HCT116 (cell line): ENCODE measurements at regions not wholly inside any gene's neighbourhood (a gene's known extent, or its start where the extent isn't known, plus 50 kb on each side); places are given as distances from the start of the nearest gene placed in this dataset.

Source experiments
- ATAC-seq: fragments of 200-7000 bp; cut with Tn5 transposase; 2 replicates; pipeline ENCODE4 v1.9.1; 2020; ENCODE audit warnings: mild to moderate bottlenecking, moderate library complexity
- BruUV-seq: library from RNA; stranded (reverse); fragments of 400-500 nt; replicated peaks from 2 replicates; lab custom pipeline; 2021; lab: Mats Ljungman, UMichigan
- CTCF ChIA-PET: fragments of 300-600 bp; sonication (Branson Sonifier 250); formaldehyde crosslinking; loops from one replicate; lab custom pipeline; 2021; ENCODE audit warnings: antibody characterized with exemption; lab: Charles Lee
- POLR2A ChIA-PET: fragments of 300-600, 350-600 bp; sonication (Branson Sonifier 250); formaldehyde crosslinking; loops from one replicate; lab custom pipeline; 2021; ENCODE audit warnings: antibody characterized with exemption; lab: Charles Lee
- RAD21 ChIA-PET, 2 experiments: fragments of 300-600 bp; sonication (Branson Sonifier 250); formaldehyde crosslinking; loops; one replicate each; lab custom pipeline; 2023; ENCODE audit warnings: low total read pairs in 2 of 2; ENCODE audit not compliant: uncharacterized antibody in 2 of 2, unreplicated experiment in 2 of 2, low non-redundant PET in 1 of 2; lab: Charles Lee
- DNase-seq: peaks from one replicate; pipeline ENCODE4 v3.0.0-alpha.2; 2010; ENCODE audit warnings: low read depth, low spot score
- H2AFZ ChIP-seq: fragments of 200-600 bp; shearing (Covaris generic), sonication (generic); 2 replicates; pipeline ENCODE4 v1.6.1; 2017; ENCODE audit warnings: low read depth, mixed run types, mixed read lengths, antibody characterized with exemption, low read length; ENCODE audit not compliant: poor library complexity, severe bottlenecking
- H3K27ac ChIP-seq: 2 replicates; pipeline ENCODE4 v1.5.1; 2012; ENCODE audit warnings: low read depth, low read length
- H3K27me3 ChIP-seq: fragments of 200-600 bp; sonication (generic); 2 replicates; pipeline ENCODE4 v1.6.1; 2016; ENCODE audit warnings: mixed run types, low read length, mixed read lengths; ENCODE audit not compliant: insufficient read depth
- H3K36me3 ChIP-seq, 2 experiments: fragments of 200-500 bp in 1 of 2; fragments of 200-600 bp in 1 of 2; sonication (Bioruptor generic) in 1 of 2; sonication (generic) in 1 of 2; 2 replicates each; pipeline versions ENCODE4 v1.5.1 to v1.6.1; 2014 to 2016; ENCODE audit warnings: low read length in 2 of 2, inconsistent platforms in 1 of 2, mixed read lengths in 1 of 2, mixed run types in 1 of 2; ENCODE audit not compliant: insufficient read depth in 2 of 2, control insufficient read depth in 1 of 2
- H3K4me1 ChIP-seq, 2 experiments: fragments of 200-600 bp in 1 of 2; sonication (generic) in 1 of 2; 2 replicates each; pipeline versions ENCODE4 v1.5.1 to v1.6.1; 2012 to 2017; ENCODE audit warnings: low read length in 2 of 2, inconsistent platforms in 1 of 2, mild to moderate bottlenecking in 1 of 2, mixed read lengths in 1 of 2, mixed run types in 1 of 2, moderate library complexity in 1 of 2; ENCODE audit not compliant: insufficient read depth in 2 of 2, control insufficient read depth in 1 of 2
- H3K4me2 ChIP-seq: fragments of 200-600 bp; sonication (generic); 2 replicates; pipeline ENCODE4 v1.6.1; 2017; ENCODE audit warnings: mixed run types, low read length, mixed read lengths
- H3K4me3 ChIP-seq, 2 experiments: fragments of 200-600 bp in 1 of 2; sonication (generic) in 1 of 2; replicated peaks in 1 of 2; 2 replicates each; pipeline ENCODE4 v1.5.1; 2011 to 2016; ENCODE audit warnings: low read length in 2 of 2, control low read depth in 1 of 2, low read depth in 1 of 2, mild to moderate bottlenecking in 1 of 2, mixed read lengths in 1 of 2, mixed run types in 1 of 2
- H3K79me2 ChIP-seq: fragments of 200-600 bp; sonication (generic); 2 replicates; pipeline ENCODE4 v1.6.1; 2017; ENCODE audit warnings: mild to moderate bottlenecking, mixed run types, low read length, moderate library complexity, mixed read lengths; ENCODE audit not compliant: insufficient read depth
- H3K9ac ChIP-seq: fragments of 200-600 bp; sonication (generic); 2 replicates; pipeline ENCODE4 v1.6.1; 2016; ENCODE audit warnings: low read length, mixed read lengths
- H3K9me2 ChIP-seq: fragments of 200-600 bp; sonication (generic), shearing (Covaris generic); 2 replicates; pipeline ENCODE4 v1.6.1; 2017; ENCODE audit warnings: mixed run types, mild to moderate bottlenecking, moderate library complexity; ENCODE audit not compliant: insufficient read depth
- H3K9me3 ChIP-seq, 2 experiments: fragments of 200-500 bp in 1 of 2; fragments of 200-600 bp in 1 of 2; sonication (Bioruptor generic) in 1 of 2; sonication (generic) in 1 of 2; 2 replicates each; pipeline ENCODE4 v1.6.1; 2014 to 2017; ENCODE audit warnings: low read length in 2 of 2, mixed read lengths in 2 of 2, inconsistent platforms in 1 of 2, low read depth in 1 of 2, mild to moderate bottlenecking in 1 of 2, mixed run types in 1 of 2, moderate library complexity in 1 of 2; ENCODE audit not compliant: control insufficient read depth in 1 of 2, insufficient read depth in 1 of 2
- H4K20me1 ChIP-seq: fragments of 200-600 bp; sonication (generic), shearing (Covaris generic); 2 replicates; pipeline ENCODE4 v1.6.1; 2017; ENCODE audit warnings: mixed run types, mild to moderate bottlenecking, moderate library complexity; ENCODE audit not compliant: insufficient read depth
- CEBPB ChIP-seq: IDR thresholded peaks from 2 replicates; pipeline ENCODE4 v1.6.1; 2012; ENCODE audit warnings: low read depth
- EGR1 ChIP-seq: IDR thresholded peaks from 2 replicates; pipeline ENCODE4 v1.6.1; 2012; ENCODE audit warnings: low read depth
- ELF1 ChIP-seq: IDR thresholded peaks from 2 replicates; pipeline ENCODE4 v1.6.1; 2012; ENCODE audit warnings: low read depth, borderline replicate concordance
- EZH2 ChIP-seq: fragments of 200-600 bp; sonication (generic); IDR thresholded peaks from 2 replicates; pipeline ENCODE4 v1.6.1; 2017; ENCODE audit warnings: antibody characterized with exemption, mixed run types
- EZH2phosphoT487 ChIP-seq: fragments of 200-600 bp; IDR thresholded peaks from 2 replicates; pipeline ENCODE4 v1.6.1; 2018; ENCODE audit warnings: antibody characterized with exemption, borderline replicate concordance
- FOSL1 ChIP-seq: IDR thresholded peaks from 2 replicates; pipeline ENCODE4 v1.6.1; 2012; ENCODE audit warnings: low read depth
- JUND ChIP-seq: IDR thresholded peaks from 2 replicates; pipeline ENCODE4 v1.6.1; 2012
- POLR2A ChIP-seq: IDR thresholded peaks from 2 replicates; pipeline ENCODE4 v1.7.0; 2011; ENCODE audit warnings: borderline replicate concordance; ENCODE audit not compliant: insufficient read depth, insufficient read length; ENCODE audit errors: extremely low read depth
- POLR2AphosphoS5 ChIP-seq: IDR thresholded peaks from 2 replicates; pipeline ENCODE4 v1.6.1; 2011; ENCODE audit warnings: mild to moderate bottlenecking, low read depth, low read length, moderate library complexity
- RAD21 ChIP-seq: IDR thresholded peaks from 2 replicates; pipeline ENCODE4 v1.6.1; 2012; ENCODE audit warnings: low read depth, mild to moderate bottlenecking
- SIN3A ChIP-seq: IDR thresholded peaks from 2 replicates; pipeline ENCODE4 v1.6.1; 2012; ENCODE audit warnings: low read depth
- SP1 ChIP-seq: IDR thresholded peaks from 2 replicates; pipeline ENCODE4 v1.6.1; 2012; ENCODE audit warnings: low read depth
- SRF ChIP-seq: IDR thresholded peaks from 2 replicates; pipeline ENCODE4 v1.6.1; 2012; ENCODE audit warnings: low read depth
- TCF7L2 ChIP-seq: IDR thresholded peaks from 2 replicates; pipeline ENCODE4 v1.7.0; 2011; ENCODE audit warnings: borderline replicate concordance, inconsistent platforms; ENCODE audit not compliant: insufficient read depth, insufficient read length; ENCODE audit errors: extremely low read depth
- ZFX ChIP-seq: fragments of 450-650 bp; IDR thresholded peaks from 2 replicates; pipeline ENCODE4 v1.6.1; 2017
- ZNF274 ChIP-seq: fragments of 200-500 bp; sonication (Bioruptor generic); IDR thresholded peaks from 2 replicates; pipeline ENCODE4 v1.6.1; 2014; ENCODE audit warnings: mild to moderate bottlenecking, low read depth, low read length, inconsistent platforms
- intact Hi-C: fragments of 100-400 bp; cut with micrococcal nuclease; formaldehyde crosslinking; loops from 2 replicates; pipeline ENCODE4 v1.10.0; 2022
- TF ChIP-seq, protein P1 (sequence below): IDR thresholded peaks from 2 replicates; pipeline ENCODE4 v1.6.1; 2012
- TF ChIP-seq, protein P2 (sequence below): IDR thresholded peaks from 2 replicates; pipeline ENCODE4 v1.6.1; 2012; ENCODE audit warnings: low read depth
- TF ChIP-seq, protein P3 (sequence below): IDR thresholded peaks from 2 replicates; pipeline ENCODE4 v1.6.1; 2012

DNA sequence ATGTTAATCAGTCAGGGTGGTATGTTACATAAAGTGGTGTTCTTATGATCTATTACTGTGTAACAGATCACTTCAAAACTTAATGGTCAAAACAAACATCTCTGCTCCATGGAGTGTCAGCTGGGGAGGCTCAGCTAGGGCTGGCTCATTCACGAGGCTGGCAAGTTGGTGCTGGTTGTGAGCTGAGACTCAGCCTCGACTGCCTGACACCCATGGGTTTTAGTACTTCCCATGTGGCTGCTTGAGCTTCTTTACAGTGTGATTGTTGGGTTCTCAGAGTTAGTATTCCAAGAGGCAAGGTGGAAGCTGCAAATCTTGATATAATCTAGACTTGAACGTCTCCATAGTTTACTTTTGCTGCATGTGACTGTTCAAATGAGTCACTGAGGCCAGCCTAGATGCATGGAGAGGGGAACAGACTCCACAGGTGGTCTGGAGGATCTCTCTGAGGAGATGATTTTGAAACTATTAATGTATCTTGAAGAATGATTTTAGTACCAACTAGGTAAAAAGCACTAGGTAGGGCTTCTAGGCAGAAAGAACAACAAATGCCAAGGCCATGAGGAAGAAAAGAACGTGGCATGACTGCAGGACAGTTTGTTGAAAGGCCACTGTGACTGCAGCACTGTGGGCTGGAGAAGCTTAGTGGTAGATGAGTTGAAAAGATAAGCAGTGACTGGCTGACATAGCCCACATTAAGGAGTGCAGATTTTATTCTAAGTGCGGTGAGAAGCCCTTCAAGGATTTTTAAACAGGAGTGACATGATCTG, 281.1 kb upstream of the PROK2 start:
- BruUV-seq: no TSS peak

More for the DNA sequence above, 281.1 kb upstream of the PROK2 start:
- Histone ChIP-seq H4K20me1 (no peaks in the 10 kb centered on the region), H3K4me1 (no peaks in the 10 kb centered on the region), H3K27me3 (peaks cover 4% of the 10 kb centered on the region; the same call in 1 of the 2 replicates), H3K9ac (no peak overlapping the region), H3K4me3 (no peak overlapping the region), H3K27ac (no peak overlapping the region), H3K36me3 (no peaks in the 10 kb centered on the region), H3K9me2 (no peaks in the 10 kb centered on the region), H3K4me2 (no peak overlapping the region), H3K9me3 (no peaks in the 10 kb centered on the region), H2AFZ (no peak overlapping the region), H3K79me2 (no peaks in the 10 kb centered on the region)
- intact Hi-C loops: no loop called here
- CTCF ChIA-PET: no interaction called here
- RAD21 ChIA-PET: no interaction called here
- DNase-seq (no peak), ATAC-seq (no peak)
- POLR2A ChIA-PET: no interaction called here
- TF ChIP-seq POLR2A (no peak), CEBPB (no peak), JUND (no peak), TCF7L2 (no peak), EGR1 (no peak), RAD21 (no peak), POLR2AphosphoS5 (no peak), FOSL1 (no peak), SIN3A (no peak), ZFX (no peak), ELF1 (no peak), ZNF274 (no peak), EZH2phosphoT487 (no peak), SP1 (no peak), SRF (no peak), EZH2 (no peak)
- TF ChIP-seq, protein P1, sequence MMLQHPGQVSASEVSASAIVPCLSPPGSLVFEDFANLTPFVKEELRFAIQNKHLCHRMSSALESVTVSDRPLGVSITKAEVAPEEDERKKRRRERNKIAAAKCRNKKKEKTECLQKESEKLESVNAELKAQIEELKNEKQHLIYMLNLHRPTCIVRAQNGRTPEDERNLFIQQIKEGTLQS: no peak
- TF ChIP-seq, protein P2, sequence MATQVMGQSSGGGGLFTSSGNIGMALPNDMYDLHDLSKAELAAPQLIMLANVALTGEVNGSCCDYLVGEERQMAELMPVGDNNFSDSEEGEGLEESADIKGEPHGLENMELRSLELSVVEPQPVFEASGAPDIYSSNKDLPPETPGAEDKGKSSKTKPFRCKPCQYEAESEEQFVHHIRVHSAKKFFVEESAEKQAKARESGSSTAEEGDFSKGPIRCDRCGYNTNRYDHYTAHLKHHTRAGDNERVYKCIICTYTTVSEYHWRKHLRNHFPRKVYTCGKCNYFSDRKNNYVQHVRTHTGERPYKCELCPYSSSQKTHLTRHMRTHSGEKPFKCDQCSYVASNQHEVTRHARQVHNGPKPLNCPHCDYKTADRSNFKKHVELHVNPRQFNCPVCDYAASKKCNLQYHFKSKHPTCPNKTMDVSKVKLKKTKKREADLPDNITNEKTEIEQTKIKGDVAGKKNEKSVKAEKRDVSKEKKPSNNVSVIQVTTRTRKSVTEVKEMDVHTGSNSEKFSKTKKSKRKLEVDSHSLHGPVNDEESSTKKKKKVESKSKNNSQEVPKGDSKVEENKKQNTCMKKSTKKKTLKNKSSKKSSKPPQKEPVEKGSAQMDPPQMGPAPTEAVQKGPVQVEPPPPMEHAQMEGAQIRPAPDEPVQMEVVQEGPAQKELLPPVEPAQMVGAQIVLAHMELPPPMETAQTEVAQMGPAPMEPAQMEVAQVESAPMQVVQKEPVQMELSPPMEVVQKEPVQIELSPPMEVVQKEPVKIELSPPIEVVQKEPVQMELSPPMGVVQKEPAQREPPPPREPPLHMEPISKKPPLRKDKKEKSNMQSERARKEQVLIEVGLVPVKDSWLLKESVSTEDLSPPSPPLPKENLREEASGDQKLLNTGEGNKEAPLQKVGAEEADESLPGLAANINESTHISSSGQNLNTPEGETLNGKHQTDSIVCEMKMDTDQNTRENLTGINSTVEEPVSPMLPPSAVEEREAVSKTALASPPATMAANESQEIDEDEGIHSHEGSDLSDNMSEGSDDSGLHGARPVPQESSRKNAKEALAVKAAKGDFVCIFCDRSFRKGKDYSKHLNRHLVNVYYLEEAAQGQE: no peak
- TF ChIP-seq, protein P3, sequence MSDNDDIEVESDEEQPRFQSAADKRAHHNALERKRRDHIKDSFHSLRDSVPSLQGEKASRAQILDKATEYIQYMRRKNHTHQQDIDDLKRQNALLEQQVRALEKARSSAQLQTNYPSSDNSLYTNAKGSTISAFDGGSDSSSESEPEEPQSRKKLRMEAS: no peak
